Body of pancreas (tissue), 4 donors: ENCODE measurements at regions not wholly inside any gene's neighbourhood (a gene's known extent, or its start where the extent isn't known, plus 50 kb on each side); places are given as distances from the start of the nearest gene placed in this dataset.

Experiments used
- CTCF ChIP-seq, 7 experiments: fragments of 450-650 bp in 4 of 7; fragments of 200-600 bp in 3 of 7; sonication (generic) in 3 of 7; IDR thresholded peaks; one replicate each; pipeline ENCODE4 v1.5.1; 2016 to 2019; ENCODE audit warnings: antibody characterized with exemption in 7 of 7
- POLR2A ChIP-seq, 3 donors: fragments of 450-650 bp; IDR thresholded peaks; one replicate each; pipeline ENCODE4 v1.6.1; 2016; ENCODE audit warnings: antibody characterized with exemption in 3 of 3, mild to moderate bottlenecking in 2 of 3

- TF ChIP-seq CTCF (IDR thresholded peaks at IDR 0.05) (no peak), POLR2A (IDR thresholded peaks at IDR 0.05) (no peak)
Measured at GRCh38 chr16:86298758-86299134, 211.6 kb upstream of the FOXF1 start.
